ENCODE measurements at regions not wholly inside any gene's neighbourhood (a gene's known extent, or its start where the extent isn't known, plus 50 kb on each side); places are given as distances from the start of the nearest gene placed in this dataset.

DNA sequence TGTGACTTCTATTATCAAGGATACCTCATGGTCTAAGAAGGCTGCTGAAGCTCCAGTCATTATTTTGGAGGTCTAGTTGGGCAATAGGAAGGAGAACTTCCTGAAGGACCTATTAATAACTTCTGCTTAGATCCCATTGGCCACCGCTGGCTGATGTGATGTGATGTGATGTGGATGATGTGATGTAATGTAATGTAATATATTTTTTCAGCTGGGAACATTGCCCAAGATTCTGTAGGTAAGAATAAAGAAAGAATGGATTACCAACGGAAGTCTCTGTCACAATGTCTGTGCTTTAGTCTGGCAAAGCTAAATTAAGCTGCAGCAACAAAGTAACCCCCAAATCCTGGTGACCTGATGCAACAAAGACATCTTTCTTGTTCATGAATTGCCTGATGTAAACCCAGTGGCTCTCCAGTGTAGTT is 233.7 kb downstream of the PTEN start:
- Histone ChIP-seq H4K5ac (ENCODE audit: insufficient read length, low read depth, low read length) (no peak overlapping the region), H3K18ac (ENCODE audit: extremely low read depth, low read length) (no peak overlapping the region), H4K91ac (replicated peaks; ENCODE audit: insufficient read length, low read length) (no peak overlapping the region), H3K4me2 (ENCODE audit: insufficient read depth in 1 of 2, low read depth in 2 of 2, low read length in 2 of 2) (no peak overlapping the region), H4K20me1 (replicated peaks in 1 of 2; ENCODE audit: control insufficient read depth in 1 of 2, insufficient read depth in 2 of 2, low read length in 2 of 2) (no peaks in the 10 kb centered on the region), H2AK5ac (ENCODE audit: low read depth, low read length) (no peak overlapping the region), H2BK15ac (ENCODE audit: low read length) (no peak overlapping the region), H3K4ac (replicated peaks; ENCODE audit: insufficient read length, low read depth, low read length) (no peak overlapping the region), H3K14ac (ENCODE audit: insufficient read length) (no peak overlapping the region), H3K9me3 (ENCODE audit: insufficient read depth in 2 of 2, low read depth in 1 of 2, low read length in 1 of 2) (no peaks in the 10 kb centered on the region), H2BK20ac (ENCODE audit: low read length) (no peak overlapping the region), H2BK12ac (ENCODE audit: low read depth, low read length) (no peak overlapping the region), H2BK5ac (ENCODE audit: low read depth, low read length) (no peak overlapping the region), H3K23me2 (ENCODE audit: low read depth, low read length) (no peaks in the 10 kb centered on the region), H3K56ac (replicated peaks; ENCODE audit: insufficient read length, low read depth, low read length) (no peak overlapping the region), H3K9ac (replicated peaks in 1 of 4; ENCODE audit: extremely low read depth in 1 of 4, low read depth in 3 of 4, low read length in 3 of 4) (no peak overlapping the region), H3K4me1 (replicated peaks in 1 of 4; ENCODE audit: control insufficient read depth in 3 of 4, insufficient read depth in 4 of 4, low read length in 3 of 4) (no peaks in the 10 kb centered on the region), H3K79me1 (ENCODE audit: low read depth, low read length) (no peaks in the 10 kb centered on the region), H2BK120ac (replicated peaks; ENCODE audit: low read depth, low read length) (no peak overlapping the region), H3K79me2 (ENCODE audit: control insufficient read depth in 1 of 2, insufficient read depth in 2 of 2, low read length in 2 of 2) (no peaks in the 10 kb centered on the region), H2AFZ (ENCODE audit: low read length) (no peak overlapping the region), H3K36me3 (ENCODE audit: control insufficient read depth in 2 of 4, insufficient read depth in 4 of 4, low read length in 3 of 4) (no peaks in the 10 kb centered on the region), H3K27me3 (replicated peaks in 1 of 4; ENCODE audit: control insufficient read depth in 3 of 4, extremely low read depth in 1 of 4, insufficient read depth in 3 of 4, low read length in 3 of 4) (no peaks in the 10 kb centered on the region), H3K27ac (ENCODE audit: low read depth, low read length) (no peak overlapping the region), H4K8ac (ENCODE audit: extremely low read depth, insufficient read depth, low read length) (no peak overlapping the region), H3K4me3 (ENCODE audit: extremely low read depth in 1 of 4, insufficient read depth in 2 of 4, low read depth in 3 of 4, low read length in 4 of 4) (no peak overlapping the region), H3K23ac (ENCODE audit: insufficient read length) (no peak overlapping the region)
- ChIA-PET CTCF (ENCODE audit: partially characterized antibody) (interaction anchor here (0.7 kb wide), 1 partner anchor 10 kb away, joined by 3 read pairs; no protein-coding TSS in a partner anchor), POLR2A (ENCODE audit: partially characterized antibody) (no interaction called here)
- DNase-seq (ENCODE audit: low read depth in 1 of 2, low spot score in 2 of 2) (no peak), FAIRE-seq (no peak)
- 88% methylated on average over 2 of the region's 2 CpGs; no CpG with 5 or more reads in 1 of the 2 experiments for WGBS, 2 experiments (ENCODE audit: extremely low coverage in 1 of 2, insufficient coverage in 1 of 2, insufficient read length in 1 of 2, insufficient replicate concordance in 2 of 2, low coverage in 1 of 2, low lambda C conversion rate in 2 of 2, missing lambda C conversion rate in 1 of 2)
- no peak for TF ChIP-seq BRCA1 (IDR thresholded peaks at IDR 0.05; ENCODE audit: low read depth, low read length)
- no peak for TF ChIP-seq JUN (IDR thresholded peaks at IDR 0.05; ENCODE audit: low read depth, low read length)
- no peak for TF ChIP-seq POLR2AphosphoS5 (IDR thresholded peaks at IDR 0.05; ENCODE audit: low read depth, low read length)
- TF ChIP-seq KDM4A (IDR thresholded peaks at IDR 0.05; ENCODE audit: low read depth, low read length, severe bottlenecking) = no peak
- TF ChIP-seq EGR1 (IDR thresholded peaks at IDR 0.05; ENCODE audit: borderline replicate concordance, low read depth, low read length) = no peak
- TF ChIP-seq CBX8 (IDR thresholded peaks at IDR 0.05; ENCODE audit: borderline replicate concordance, low read depth, low read length) = no peak
- TF ChIP-seq SP2 (IDR thresholded peaks at IDR 0.05; ENCODE audit: low read length) = no peak
- no peak for TF ChIP-seq MAX (IDR thresholded peaks at IDR 0.05)
- no peak for TF ChIP-seq SRF (IDR thresholded peaks at IDR 0.05; ENCODE audit: low read depth, low read length)
- no peak for TF ChIP-seq E2F6 (IDR thresholded peaks at IDR 0.05)
- TF ChIP-seq FOSL1 (IDR thresholded peaks at IDR 0.05; ENCODE audit: insufficient read depth, low read depth, low read length) = no peak
- no peak for TF ChIP-seq CHD2 (IDR thresholded peaks at IDR 0.05; ENCODE audit: low read length)
- TF ChIP-seq NRF1 (IDR thresholded peaks at IDR 0.05; ENCODE audit: low read depth, low read length) = no peak
- TF ChIP-seq CREB1 (IDR thresholded peaks at IDR 0.05) = no peak
- TF ChIP-seq POU5F1 (IDR thresholded peaks at IDR 0.05; ENCODE audit: low read depth, low read length) = no peak

All from H1 (cell line).